Fibroblast of mammary gland (primary cell): ENCODE measurements at regions not wholly inside any gene's neighbourhood (a gene's known extent, or its start where the extent isn't known, plus 50 kb on each side); places are given as distances from the start of the nearest gene placed in this dataset.

Experiments
- DNase-seq: peaks from one replicate; pipeline ENCODE4 v3.0.0-alpha.2; 2010; ENCODE audit warnings: low read depth
- H3K4me3 ChIP-seq: 2 replicates; pipeline ENCODE4 v1.5.1; 2011; ENCODE audit warnings: low read depth, mild to moderate bottlenecking, low read length, moderate library complexity; ENCODE audit not compliant: control insufficient read depth
- CTCF ChIP-seq: conservative IDR thresholded peaks from 2 replicates; pipeline ENCODE4 v1.5.1; 2011; ENCODE audit warnings: low read depth, low read length, inconsistent platforms; ENCODE audit not compliant: control insufficient read depth, insufficient read depth

GRCh38 chr4:72984351-72984750 lies 85.2 kb downstream of the COX18 start:
- DNase-seq, result no peak
- H3K4me3 ChIP-seq, result no peak overlapping the region
- TF ChIP-seq CTCF, result no peak

- DNase-seq, result no peak
- TF ChIP-seq CTCF, result no peak
- no peak overlapping the region for H3K4me3 ChIP-seq
These were observed 85.8 kb downstream of the COX18 start for GRCh38 chr4:72983709-72984108.

DNA sequence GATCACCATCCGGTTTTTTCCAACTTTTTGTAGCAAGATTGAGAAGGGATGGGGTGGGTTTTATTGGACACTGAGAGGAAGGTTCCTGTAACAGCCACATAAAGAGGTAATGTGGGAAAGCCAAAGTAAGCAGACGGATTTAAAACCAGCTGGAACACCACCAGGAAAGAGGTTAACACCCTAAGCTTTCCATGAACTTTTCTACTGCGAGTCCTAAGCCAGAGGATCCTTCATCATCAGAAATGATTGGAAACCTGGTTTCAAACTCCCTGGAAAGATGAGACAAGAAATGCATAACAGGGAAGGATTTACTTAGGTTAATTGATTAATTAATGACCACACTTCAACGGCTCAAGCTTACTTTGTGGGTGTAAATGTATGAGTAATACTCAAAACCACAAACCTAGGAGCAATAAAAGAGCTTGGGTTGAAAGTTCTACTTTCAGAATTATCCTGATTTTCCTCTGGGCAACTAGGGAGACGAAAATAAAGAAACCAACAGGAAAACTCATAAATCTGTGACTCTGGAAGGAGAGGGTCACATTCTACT lies 91.5 kb downstream of the COX18 start:
- no peak for TF ChIP-seq CTCF
- H3K4me3 ChIP-seq, result no peak overlapping the region
- DNase-seq, result no peak

DNA sequence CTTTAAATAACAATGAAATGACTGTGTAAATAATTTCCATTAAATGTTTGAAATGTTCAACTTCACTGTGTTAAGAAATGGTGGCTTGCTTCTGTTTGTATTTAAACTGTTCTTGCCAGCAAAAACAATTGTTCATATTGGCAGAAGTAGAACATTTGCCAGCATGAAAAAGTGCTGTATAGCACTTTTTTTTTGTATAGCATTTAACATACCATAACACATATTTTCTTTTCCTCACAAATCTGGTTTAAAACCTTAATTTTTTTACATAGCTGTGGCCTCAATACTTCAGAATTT lies 94.1 kb downstream of the COX18 start:
- DNase-seq, result no peak
- H3K4me3 ChIP-seq, result no peak overlapping the region
- no peak for TF ChIP-seq CTCF

- no peak overlapping the region for H3K4me3 ChIP-seq
- TF ChIP-seq CTCF, result no peak
- DNase-seq, result no peak
These were observed 94.6 kb downstream of the COX18 start for GRCh38 chr4:72974694-72975487.

- H3K4me3 ChIP-seq, result no peak overlapping the region
- peak; percentile 86 for DNase-seq
- TF ChIP-seq CTCF, result no peak
These were observed 97.9 kb downstream of the COX18 start for GRCh38 chr4:72971572-72971971.
